ENCODE measurements at regions not wholly inside any gene's neighbourhood (a gene's known extent, or its start where the extent isn't known, plus 50 kb on each side); places are given as distances from the start of the nearest gene placed in this dataset.

- Histone ChIP-seq H4K20me1 (ENCODE audit: insufficient read depth, low read length) (no peaks in the 10 kb centered on the region), H3K9me3 (ENCODE audit: insufficient read depth, low read length, severe bottlenecking) (peaks cover 7% of the 10 kb centered on the region), H3K27ac (ENCODE audit: low read length) (no peak overlapping the region), H3K79me2 (ENCODE audit: insufficient read depth, low read length) (no peaks in the 10 kb centered on the region), H3K9ac (ENCODE audit: low read depth, low read length) (no peak overlapping the region), H3K36me3 (ENCODE audit: insufficient read depth, low read length) (no peaks in the 10 kb centered on the region), H3K4me1 (ENCODE audit: insufficient read depth, low read length) (peaks cover 11% of the 10 kb centered on the region), H2AFZ (ENCODE audit: low read depth, low read length) (peak overlapping the region; percentile 67), H3K4me2 (ENCODE audit: insufficient read depth, low read length) (no peak overlapping the region), H3K27me3 (ENCODE audit: insufficient read depth, low read length, poor library complexity) (no peaks in the 10 kb centered on the region), H3K4me3 (ENCODE audit: low read depth in 1 of 2, low read length in 2 of 2) (no peak overlapping the region)
- no peak for TF ChIP-seq EZH2 (IDR thresholded peaks at IDR 0.05; ENCODE audit: borderline replicate concordance, low read depth, low read length, severe bottlenecking)
- no peak for TF ChIP-seq CTCF (IDR thresholded peaks at IDR 0.05; ENCODE audit: borderline replicate concordance, extremely low read depth, low read length, poor library complexity, severe bottlenecking)
- ATAC-seq (ENCODE audit: insufficient read depth, low read depth) (no peak), DNase-seq (no peak)
Observed at GRCh38 chr12:91845365-91845764, 300.3 kb downstream of the BTG1 start.

GRCh38 chr12:91841822-91842221 is 303.8 kb downstream of the BTG1 start:
- Histone ChIP-seq H3K9ac (ENCODE audit: low read depth, low read length) (no peak overlapping the region), H3K79me2 (ENCODE audit: insufficient read depth, low read length) (no peaks in the 10 kb centered on the region), H3K27ac (ENCODE audit: low read length) (no peak overlapping the region), H3K9me3 (ENCODE audit: insufficient read depth, low read length, severe bottlenecking) (peaks cover 7% of the 10 kb centered on the region), H3K4me3 (ENCODE audit: low read depth in 1 of 2, low read length in 2 of 2) (no peak overlapping the region), H2AFZ (ENCODE audit: low read depth, low read length) (no peak overlapping the region), H3K4me1 (ENCODE audit: insufficient read depth, low read length) (peaks cover 11% of the 10 kb centered on the region), H3K27me3 (ENCODE audit: insufficient read depth, low read length, poor library complexity) (no peaks in the 10 kb centered on the region), H3K36me3 (ENCODE audit: insufficient read depth, low read length) (no peaks in the 10 kb centered on the region), H3K4me2 (ENCODE audit: insufficient read depth, low read length) (no peak overlapping the region), H4K20me1 (ENCODE audit: insufficient read depth, low read length) (no peaks in the 10 kb centered on the region)
- DNase-seq (no peak), ATAC-seq (ENCODE audit: insufficient read depth, low read depth) (no peak)
- TF ChIP-seq CTCF (IDR thresholded peaks at IDR 0.05; ENCODE audit: borderline replicate concordance, extremely low read depth, low read length, poor library complexity, severe bottlenecking): no peak
- TF ChIP-seq EZH2 (IDR thresholded peaks at IDR 0.05; ENCODE audit: borderline replicate concordance, low read depth, low read length, severe bottlenecking): no peak

GRCh38 chr12:91836696-91837095 is 308.9 kb downstream of the BTG1 start:
- H3K4me3 ChIP-seq (ENCODE audit: low read depth in 1 of 2, low read length in 2 of 2): no peak overlapping the region
- no peak overlapping the region for H2AFZ ChIP-seq (ENCODE audit: low read depth, low read length)
- no peaks in the 10 kb centered on the region for H3K4me1 ChIP-seq (ENCODE audit: insufficient read depth, low read length)
- no peaks in the 10 kb centered on the region for H4K20me1 ChIP-seq (ENCODE audit: insufficient read depth, low read length)
- no peak overlapping the region for H3K9ac ChIP-seq (ENCODE audit: low read depth, low read length)
- H3K27ac ChIP-seq (ENCODE audit: low read length): no peak overlapping the region
- TF ChIP-seq EZH2 (IDR thresholded peaks at IDR 0.05; ENCODE audit: borderline replicate concordance, low read depth, low read length, severe bottlenecking) (no peak), CTCF (IDR thresholded peaks at IDR 0.05; ENCODE audit: borderline replicate concordance, extremely low read depth, low read length, poor library complexity, severe bottlenecking) (no peak)
- no peak for DNase-seq
- H3K27me3 ChIP-seq (ENCODE audit: insufficient read depth, low read length, poor library complexity): no peaks in the 10 kb centered on the region
- no peak overlapping the region for H3K4me2 ChIP-seq (ENCODE audit: insufficient read depth, low read length)
- no peaks in the 10 kb centered on the region for H3K79me2 ChIP-seq (ENCODE audit: insufficient read depth, low read length)
- no peaks in the 10 kb centered on the region for H3K36me3 ChIP-seq (ENCODE audit: insufficient read depth, low read length)
- no peaks in the 10 kb centered on the region for H3K9me3 ChIP-seq (ENCODE audit: insufficient read depth, low read length, severe bottlenecking)
- no peak for ATAC-seq (ENCODE audit: insufficient read depth, low read depth)

GRCh38 chr12:91836264-91836663 is 309.4 kb downstream of the BTG1 start:
- Histone ChIP-seq H3K9ac (ENCODE audit: low read depth, low read length) (no peak overlapping the region), H2AFZ (ENCODE audit: low read depth, low read length) (no peak overlapping the region), H3K27me3 (ENCODE audit: insufficient read depth, low read length, poor library complexity) (no peaks in the 10 kb centered on the region), H4K20me1 (ENCODE audit: insufficient read depth, low read length) (no peaks in the 10 kb centered on the region), H3K4me2 (ENCODE audit: insufficient read depth, low read length) (no peak overlapping the region), H3K79me2 (ENCODE audit: insufficient read depth, low read length) (no peaks in the 10 kb centered on the region), H3K4me1 (ENCODE audit: insufficient read depth, low read length) (no peaks in the 10 kb centered on the region), H3K9me3 (ENCODE audit: insufficient read depth, low read length, severe bottlenecking) (no peaks in the 10 kb centered on the region), H3K4me3 (ENCODE audit: low read depth in 1 of 2, low read length in 2 of 2) (no peak overlapping the region), H3K36me3 (ENCODE audit: insufficient read depth, low read length) (no peaks in the 10 kb centered on the region), H3K27ac (ENCODE audit: low read length) (no peak overlapping the region)
- ATAC-seq (ENCODE audit: insufficient read depth, low read depth) (no peak), DNase-seq (no peak)
- TF ChIP-seq EZH2 (IDR thresholded peaks at IDR 0.05; ENCODE audit: borderline replicate concordance, low read depth, low read length, severe bottlenecking) (no peak), CTCF (IDR thresholded peaks at IDR 0.05; ENCODE audit: borderline replicate concordance, extremely low read depth, low read length, poor library complexity, severe bottlenecking) (no peak)
